ENCODE measurements at regions not wholly inside any gene's neighbourhood (a gene's known extent, or its start where the extent isn't known, plus 50 kb on each side); places are given as distances from the start of the nearest gene placed in this dataset.
"Not testable (repeated sequence)": the region's sequence is repeated elsewhere in the genome, so short reads cannot be mapped to it uniquely, and the experiment has no call there.

DNA sequence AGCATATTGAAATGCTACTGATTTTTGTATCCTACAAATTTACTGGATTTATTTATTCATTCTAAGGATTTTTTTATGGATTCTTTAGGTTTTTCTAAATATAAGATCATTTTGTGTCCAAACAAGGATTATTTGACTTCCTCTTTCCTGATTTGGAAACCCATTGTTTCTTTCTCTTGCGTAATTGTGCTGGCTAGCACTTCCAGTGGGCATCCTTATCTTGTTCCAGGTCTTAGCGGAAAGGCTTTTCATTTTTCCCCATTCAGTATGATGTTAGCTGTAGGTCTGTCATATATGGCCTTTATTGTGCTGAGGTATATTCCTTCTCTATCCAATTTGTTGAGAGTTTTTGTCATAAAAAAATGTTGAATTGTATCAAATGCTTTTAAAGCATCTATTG is 57.2 kb upstream of the RHOJ start:
- DNase-seq (ENCODE audit: low read depth) = no peak

DNA sequence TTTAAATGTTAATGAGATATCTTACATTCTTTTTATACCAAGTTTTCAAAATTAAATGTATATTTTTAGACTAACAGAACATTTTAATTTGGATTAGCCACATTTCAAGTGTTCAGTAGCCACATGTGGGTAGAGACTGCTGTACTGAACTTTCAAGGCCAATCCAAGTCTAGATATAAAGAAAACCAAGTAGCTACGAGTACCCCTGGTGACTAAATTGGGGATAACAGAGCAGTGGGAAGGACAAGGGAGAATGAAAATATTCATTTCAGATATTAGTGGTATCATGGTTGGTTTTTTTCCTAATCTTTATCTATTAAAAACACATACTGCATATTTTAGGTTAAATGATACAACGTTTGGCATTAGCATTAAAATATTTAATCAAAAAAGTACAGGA is 69.4 kb upstream of the RHOJ start:
- DNase-seq (ENCODE audit: low read depth) = peak; percentile 6

DNA sequence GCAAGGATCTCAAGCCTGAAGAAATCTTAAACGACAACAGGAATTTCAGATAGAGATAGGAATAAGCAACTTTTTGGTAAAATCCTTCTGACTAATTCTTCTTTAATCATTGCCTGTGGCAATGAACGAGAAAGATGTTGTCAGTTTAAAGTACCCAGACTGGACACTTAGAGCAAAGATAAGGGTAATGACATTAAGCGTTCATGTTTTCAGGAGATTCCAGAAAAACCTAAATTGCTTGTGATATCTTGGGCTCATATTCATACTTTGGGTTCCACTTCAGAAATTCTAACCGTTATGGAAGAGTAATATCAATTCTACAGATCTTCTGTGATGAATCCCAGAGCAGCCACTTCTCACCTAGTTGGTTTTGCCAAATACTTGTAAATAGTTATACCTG is 73.7 kb upstream of the RHOJ start:
- DNase-seq (ENCODE audit: low read depth) = no peak

DNA sequence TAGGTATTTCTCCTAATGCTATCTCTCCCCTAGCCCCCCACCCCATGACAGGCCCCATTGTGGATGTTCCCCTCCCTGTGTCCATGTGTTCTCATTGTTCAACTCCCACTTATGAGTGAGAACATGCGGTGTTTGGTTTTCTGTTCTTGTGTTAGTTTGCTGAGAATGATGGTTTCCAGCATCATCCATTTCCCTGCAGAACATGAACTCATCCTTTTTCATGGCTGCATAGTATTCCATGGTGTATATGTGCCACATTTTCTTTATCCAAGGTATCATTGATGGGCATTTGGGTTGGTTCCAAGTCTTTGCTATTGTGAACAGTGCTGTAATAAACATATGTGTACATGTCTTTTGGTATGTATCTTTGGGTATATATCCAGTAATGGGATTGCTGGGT is 61.2 kb upstream of the KCNH5 start:
- not testable (repeated sequence) for DNase-seq (ENCODE audit: low read depth)

DNA sequence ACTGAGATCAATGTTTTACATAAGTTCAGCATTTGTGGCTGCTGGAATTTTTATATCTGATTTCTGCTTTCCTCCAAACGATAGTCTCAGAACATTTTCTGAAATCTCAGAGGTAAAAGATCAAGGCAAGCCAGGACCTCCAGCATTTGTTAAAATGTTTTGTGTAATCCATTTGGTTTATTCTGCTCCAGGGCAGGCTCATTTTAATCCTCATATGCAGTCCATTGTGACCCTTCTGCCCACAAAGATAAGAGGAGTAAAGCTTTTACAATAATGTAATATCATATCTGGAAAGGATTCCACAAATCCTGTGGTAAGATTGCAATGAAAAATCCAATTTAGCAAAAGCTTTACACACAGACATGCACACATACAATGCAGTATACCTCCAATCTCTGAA is 55.3 kb upstream of the KCNH5 start:
- no peak for DNase-seq (ENCODE audit: low read depth)

DNA sequence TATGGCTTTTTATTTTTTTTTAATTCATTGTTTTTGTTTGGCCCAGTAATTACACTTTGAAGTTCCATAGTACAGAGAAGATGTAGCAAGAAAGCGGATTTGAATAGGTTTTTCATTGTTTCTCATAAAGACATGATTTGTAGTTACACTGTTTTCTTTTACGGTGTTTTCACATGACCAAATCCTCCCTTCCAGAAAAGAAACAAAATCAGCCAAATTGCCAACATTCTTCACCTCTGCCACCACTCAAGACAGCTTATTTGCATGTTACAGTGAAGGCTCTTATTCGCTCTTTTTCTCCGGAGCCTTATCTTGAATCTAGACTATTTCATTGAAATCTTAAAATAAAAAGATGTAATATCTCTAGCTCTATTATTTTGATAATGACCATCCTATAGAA is 50.9 kb upstream of the KCNH5 start:
- DNase-seq (ENCODE audit: low read depth) = no peak
